Ovary (tissue), 3 donors: ENCODE measurements at regions not wholly inside any gene's neighbourhood (a gene's known extent, or its start where the extent isn't known, plus 50 kb on each side); places are given as distances from the start of the nearest gene placed in this dataset.

Experiments
- CTCF ChIP-seq, 3 donors: fragments of 450-650 bp in 2 of 3; fragments of 200-600 bp in 1 of 3; IDR thresholded peaks; one replicate each; pipeline versions ENCODE4 v1.5.1 to v1.8.0; 2016 to 2022; ENCODE audit warnings: antibody characterized with exemption in 3 of 3, mild to moderate bottlenecking in 1 of 3
- POLR2A ChIP-seq: fragments of 450-650 bp; IDR thresholded peaks from one replicate; pipeline ENCODE4 v1.6.1; 2017; ENCODE audit warnings: antibody characterized with exemption, mild to moderate bottlenecking, moderate library complexity
- donor health status: DM: no; HTN: no; CAD: no.

- TF ChIP-seq CTCF (IDR thresholded peaks at IDR 0.05) (no peak), POLR2A (no peak)
Measured at GRCh38 chr15:98062869-98063268, 102.4 kb downstream of the ARRDC4 start.
